ENCODE measurements at regions not wholly inside any gene's neighbourhood (a gene's known extent, or its start where the extent isn't known, plus 50 kb on each side); places are given as distances from the start of the nearest gene placed in this dataset.

DNA sequence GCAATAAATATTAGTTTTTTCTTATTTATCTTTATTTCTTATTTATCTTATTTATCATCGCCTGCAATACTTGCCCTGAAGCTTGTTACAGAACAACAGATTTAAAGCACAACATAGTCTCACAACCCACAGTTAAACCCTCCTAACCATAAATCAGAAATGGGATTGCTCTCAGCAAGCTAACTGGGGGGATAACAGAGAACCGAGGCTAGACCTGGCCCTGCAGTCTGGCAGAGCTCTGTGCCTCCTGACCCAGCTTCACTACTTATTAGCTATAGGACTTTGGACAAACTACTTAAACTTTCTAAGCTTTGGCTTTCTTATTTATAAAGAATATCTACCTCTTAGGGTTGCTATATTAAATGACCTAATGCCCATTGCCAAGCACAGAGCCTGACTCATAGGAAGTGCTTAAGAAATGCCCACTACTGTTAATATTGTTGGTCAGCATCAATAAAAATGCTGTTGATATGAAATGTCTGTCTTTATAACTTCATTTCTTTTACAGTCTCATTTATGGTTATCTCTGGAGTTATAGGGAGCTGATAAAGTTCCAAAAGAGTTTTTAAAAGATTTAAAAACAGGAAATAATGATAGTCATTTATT is 87.9 kb upstream of the BEND6 start:
- Histone ChIP-seq H3K36me3 (ENCODE audit: low read depth) (no peaks in the 10 kb centered on the region), H3K27ac (ENCODE audit: poor library complexity, severe bottlenecking) (peak overlapping the region; percentile 92), H3K4me3 (ENCODE audit: severe bottlenecking) (no peak overlapping the region), H3K27me3 (ENCODE audit: insufficient read depth, poor library complexity, severe bottlenecking) (no peaks in the 10 kb centered on the region), H3K9me3 (ENCODE audit: severe bottlenecking) (no peaks in the 10 kb centered on the region), H3K4me1 (ENCODE audit: insufficient read depth, poor library complexity, severe bottlenecking) (peaks cover 63% of the 10 kb centered on the region)
- TF ChIP-seq, protein P1, sequence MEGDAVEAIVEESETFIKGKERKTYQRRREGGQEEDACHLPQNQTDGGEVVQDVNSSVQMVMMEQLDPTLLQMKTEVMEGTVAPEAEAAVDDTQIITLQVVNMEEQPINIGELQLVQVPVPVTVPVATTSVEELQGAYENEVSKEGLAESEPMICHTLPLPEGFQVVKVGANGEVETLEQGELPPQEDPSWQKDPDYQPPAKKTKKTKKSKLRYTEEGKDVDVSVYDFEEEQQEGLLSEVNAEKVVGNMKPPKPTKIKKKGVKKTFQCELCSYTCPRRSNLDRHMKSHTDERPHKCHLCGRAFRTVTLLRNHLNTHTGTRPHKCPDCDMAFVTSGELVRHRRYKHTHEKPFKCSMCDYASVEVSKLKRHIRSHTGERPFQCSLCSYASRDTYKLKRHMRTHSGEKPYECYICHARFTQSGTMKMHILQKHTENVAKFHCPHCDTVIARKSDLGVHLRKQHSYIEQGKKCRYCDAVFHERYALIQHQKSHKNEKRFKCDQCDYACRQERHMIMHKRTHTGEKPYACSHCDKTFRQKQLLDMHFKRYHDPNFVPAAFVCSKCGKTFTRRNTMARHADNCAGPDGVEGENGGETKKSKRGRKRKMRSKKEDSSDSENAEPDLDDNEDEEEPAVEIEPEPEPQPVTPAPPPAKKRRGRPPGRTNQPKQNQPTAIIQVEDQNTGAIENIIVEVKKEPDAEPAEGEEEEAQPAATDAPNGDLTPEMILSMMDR (IDR thresholded peaks at IDR 0.05; ENCODE audit: poor library complexity, severe bottlenecking), result no peak
- DNase-seq (ENCODE audit: low spot score), result no peak
- ATAC-seq (ENCODE audit: low read depth), result peak; percentile 52

DNA sequence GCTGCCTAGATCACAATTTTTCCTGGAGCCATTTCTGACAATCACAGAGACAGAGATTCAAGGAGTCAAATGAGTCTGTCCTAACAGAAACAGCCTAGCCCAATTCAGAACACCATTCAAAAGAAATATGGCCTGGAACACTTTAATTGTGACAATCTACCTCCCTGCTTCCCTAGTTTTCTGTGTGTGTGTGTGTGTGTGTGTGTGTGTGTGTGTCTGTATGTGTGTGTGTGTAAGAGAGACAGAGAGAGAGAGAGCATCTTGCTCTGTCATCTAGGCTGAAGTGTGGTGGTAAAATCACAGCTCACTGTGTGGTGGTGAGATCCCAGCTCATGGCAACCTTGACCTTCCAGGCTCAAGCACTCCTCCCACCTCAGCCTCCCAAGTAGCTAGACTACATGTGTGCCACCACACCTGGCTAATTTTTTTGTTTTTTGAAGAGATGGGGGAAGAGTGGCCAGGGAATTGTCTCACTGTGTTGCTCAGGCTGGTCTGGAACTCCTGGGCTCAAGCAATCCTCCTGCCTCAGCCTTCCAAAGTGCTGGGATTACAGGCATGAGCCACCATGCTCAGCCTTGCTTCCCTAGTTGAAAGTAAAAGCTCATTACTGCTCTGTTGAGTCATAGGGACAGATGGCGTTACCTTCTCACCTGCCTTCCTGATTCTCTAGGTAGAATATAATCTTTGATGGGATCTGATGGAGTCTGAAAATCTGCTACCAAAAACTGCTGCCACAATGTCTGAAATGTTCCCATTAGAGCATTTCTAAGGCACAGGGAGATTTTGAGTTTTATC is 89.6 kb upstream of the BEND6 start:
- Histone ChIP-seq H3K27ac (ENCODE audit: poor library complexity, severe bottlenecking) (peak overlapping the region; percentile 92), H3K36me3 (ENCODE audit: low read depth) (no peaks in the 10 kb centered on the region), H3K9me3 (ENCODE audit: severe bottlenecking) (no peaks in the 10 kb centered on the region), H3K27me3 (ENCODE audit: insufficient read depth, poor library complexity, severe bottlenecking) (no peaks in the 10 kb centered on the region), H3K4me3 (ENCODE audit: severe bottlenecking) (no peak overlapping the region), H3K4me1 (ENCODE audit: insufficient read depth, poor library complexity, severe bottlenecking) (peaks cover 71% of the 10 kb centered on the region)
- TF ChIP-seq, protein P1 (IDR thresholded peaks at IDR 0.05; ENCODE audit: poor library complexity, severe bottlenecking), result no peak
- ATAC-seq (ENCODE audit: low read depth) (no peak), DNase-seq (ENCODE audit: low spot score) (no peak)

DNA sequence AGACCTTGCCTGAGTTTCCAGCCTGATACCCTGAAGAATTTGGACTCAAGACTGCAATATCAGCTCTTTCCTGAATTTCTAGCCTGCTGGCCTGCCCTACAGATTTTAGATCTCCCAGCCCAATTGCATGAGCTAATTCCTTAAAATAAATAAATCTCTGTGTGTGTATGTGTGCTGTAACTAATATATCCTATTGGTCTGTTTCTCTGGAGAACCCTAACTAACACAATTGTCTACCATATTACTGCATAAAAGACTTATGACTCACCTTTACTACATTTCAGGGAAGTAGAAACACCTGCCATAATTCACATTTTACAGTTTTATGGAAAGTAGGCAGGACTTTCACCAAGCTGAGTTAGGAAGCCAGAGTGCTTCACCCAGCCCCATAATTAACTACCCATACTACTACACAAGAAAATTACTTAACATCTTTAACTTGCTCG is 90.7 kb upstream of the BEND6 start:
- TF ChIP-seq, protein P1 (IDR thresholded peaks at IDR 0.05; ENCODE audit: poor library complexity, severe bottlenecking), result no peak
- Histone ChIP-seq H3K27ac (ENCODE audit: poor library complexity, severe bottlenecking) (peak overlapping the region; percentile 92), H3K27me3 (ENCODE audit: insufficient read depth, poor library complexity, severe bottlenecking) (no peaks in the 10 kb centered on the region), H3K9me3 (ENCODE audit: severe bottlenecking) (no peaks in the 10 kb centered on the region), H3K4me3 (ENCODE audit: severe bottlenecking) (no peak overlapping the region), H3K36me3 (ENCODE audit: low read depth) (no peaks in the 10 kb centered on the region), H3K4me1 (ENCODE audit: insufficient read depth, poor library complexity, severe bottlenecking) (peaks cover 73% of the 10 kb centered on the region)
- ATAC-seq (ENCODE audit: low read depth) (peak; percentile 50), DNase-seq (ENCODE audit: low spot score) (no peak)

DNA sequence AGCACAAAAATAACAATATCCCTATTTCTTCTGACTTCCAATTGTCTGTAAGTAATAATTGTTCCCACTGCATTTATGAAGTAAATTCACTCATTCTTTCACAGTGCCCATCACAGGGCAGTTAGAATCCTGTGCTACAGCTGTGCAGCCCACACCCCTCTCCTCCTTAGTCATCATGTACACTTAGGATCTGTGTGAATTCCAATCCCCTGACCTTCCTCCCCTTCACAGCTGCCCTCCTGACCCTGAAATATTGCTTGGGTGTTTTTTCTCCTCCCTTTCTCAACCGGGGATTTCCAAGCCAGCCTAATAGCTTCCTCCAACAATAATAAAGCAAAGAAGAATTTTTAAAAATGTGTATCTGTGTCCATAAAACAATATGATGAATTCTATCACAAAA is 91.5 kb upstream of the BEND6 start:
- TF ChIP-seq, protein P1 (IDR thresholded peaks at IDR 0.05; ENCODE audit: poor library complexity, severe bottlenecking), result no peak
- no peaks in the 10 kb centered on the region for H3K9me3 ChIP-seq (ENCODE audit: severe bottlenecking)
- H3K27me3 ChIP-seq (ENCODE audit: insufficient read depth, poor library complexity, severe bottlenecking), result no peaks in the 10 kb centered on the region
- H3K27ac ChIP-seq (ENCODE audit: poor library complexity, severe bottlenecking), result peak overlapping the region; percentile 92
- peak; percentile 75 for DNase-seq (ENCODE audit: low spot score)
- ATAC-seq (ENCODE audit: low read depth), result peak; percentile 86
- H3K4me1 ChIP-seq (ENCODE audit: insufficient read depth, poor library complexity, severe bottlenecking), result peaks cover 64% of the 10 kb centered on the region
- no peak overlapping the region for H3K4me3 ChIP-seq (ENCODE audit: severe bottlenecking)
- H3K36me3 ChIP-seq (ENCODE audit: low read depth), result no peaks in the 10 kb centered on the region
